GM12878 (cell line): ENCODE measurements at regions not wholly inside any gene's neighbourhood (a gene's known extent, or its start where the extent isn't known, plus 50 kb on each side); places are given as distances from the start of the nearest gene placed in this dataset.

Experiments
- ATAC-seq: fragments of 200-7000 bp; cut with Tn5 transposase; 3 replicates; pipeline ENCODE4 v1.9.1; 2020; ENCODE audit warnings: mild to moderate bottlenecking, moderate library complexity
- BruUV-seq: library from RNA; stranded (reverse); fragments of 400-500 nt; replicated peaks from 2 replicates; lab custom pipeline; 2021; lab: Mats Ljungman, UMichigan
- CTCF ChIA-PET: fragments of 300-600 bp; sonication (Branson Sonifier 250); formaldehyde crosslinking; extraction: SDS; loops from one replicate; lab custom pipeline; 2021; ENCODE audit warnings: inconsistent platforms; lab: Yijun Ruan, JAX
- POLR2A ChIA-PET: fragments of 350-600 bp; formaldehyde crosslinking; extraction: SDS; loops from one replicate; lab custom pipeline; 2021; ENCODE audit warnings: inconsistent platforms; lab: Charles Lee
- RAD21 ChIA-PET: fragments of 300-600 bp; sonication (Branson Sonifier 250); formaldehyde crosslinking; loops from one replicate; lab custom pipeline; 2023; ENCODE audit warnings: antibody characterized with exemption; ENCODE audit not compliant: unreplicated experiment; lab: Charles Lee
- SMC1A ChIA-PET: fragments of 300-600 bp; sonication (Branson Sonifier 250); formaldehyde crosslinking; loops from one replicate; lab custom pipeline; 2023; ENCODE audit not compliant: unreplicated experiment, uncharacterized antibody; lab: Charles Lee
- DNase-seq: peaks from one replicate; pipeline ENCODE4 v3.0.0-alpha.2; 2011; ENCODE audit warnings: low read depth, low spot score
- FAIRE-seq: peaks from 3 replicates; lab custom pipeline; 2011; peaks lifted over from hg19 to GRCh38; lab: Jason Lieb, UNC
- H2AFZ ChIP-seq: 2 replicates; pipeline ENCODE4 v1.6.0; 2011; ENCODE audit warnings: low read depth, low read length, control low read depth; ENCODE audit not compliant: control insufficient read depth
- H3K27ac ChIP-seq: 2 replicates; pipeline ENCODE4 v1.5.1; 2011; ENCODE audit warnings: control low read depth; ENCODE audit not compliant: control insufficient read depth, insufficient read depth
- H3K27me3 ChIP-seq, 2 experiments: replicated peaks in 1 of 2; 2 replicates each; pipeline versions ENCODE4 v1.6.0 to v1.6.1; 2011; ENCODE audit warnings: low read length in 1 of 2; ENCODE audit not compliant: control insufficient read depth in 2 of 2, insufficient read depth in 2 of 2
- H3K36me3 ChIP-seq, 2 experiments: 2 replicates each; pipeline ENCODE4 v1.5.1; 2011; ENCODE audit warnings: low read length in 1 of 2; ENCODE audit not compliant: control insufficient read depth in 2 of 2, insufficient read depth in 2 of 2
- H3K4me1 ChIP-seq: 2 replicates; pipeline ENCODE4 v1.6.1; 2011; ENCODE audit warnings: mild to moderate bottlenecking, low read length, moderate library complexity, mixed read lengths; ENCODE audit not compliant: control insufficient read depth, insufficient read depth
- H3K4me2 ChIP-seq: 2 replicates; pipeline ENCODE4 v1.6.0; 2011; ENCODE audit warnings: control low read depth; ENCODE audit not compliant: control insufficient read depth, insufficient read depth
- H3K4me3 ChIP-seq: fragments of 200-600 bp; sonication (generic); 2 replicates; pipeline ENCODE4 v1.5.1; 2016
- H3K79me2 ChIP-seq: 2 replicates; pipeline ENCODE4 v1.6.0; 2011; ENCODE audit warnings: low read length; ENCODE audit not compliant: control insufficient read depth, insufficient read depth
- H3K9ac ChIP-seq: 2 replicates; pipeline ENCODE4 v1.8.0; 2011; ENCODE audit warnings: low read length, control low read depth, mixed read lengths; ENCODE audit not compliant: control insufficient read depth, insufficient read depth
- H3K9me3 ChIP-seq: replicated peaks from 3 replicates; pipeline ENCODE4 v1.5.1; 2011; ENCODE audit warnings: mild to moderate bottlenecking, low read length; ENCODE audit not compliant: control insufficient read depth, insufficient read depth
- H4K20me1 ChIP-seq: 2 replicates; pipeline ENCODE4 v1.6.0; 2011; ENCODE audit not compliant: control insufficient read depth, insufficient read depth
- BHLHE40 ChIP-seq, 2 experiments: fragments of 450-650 bp in 1 of 2; IDR thresholded peaks; 2 replicates each; pipeline ENCODE4 v1.6.1; 2011 to 2017; ENCODE audit warnings: low read depth in 2 of 2, borderline replicate concordance in 1 of 2, improper control_type of control experiment in 1 of 2, low read length in 1 of 2, mild to moderate bottlenecking in 1 of 2
- CBFB ChIP-seq: IDR thresholded peaks from 2 replicates; pipeline ENCODE4 v1.6.1; 2016; ENCODE audit warnings: antibody characterized with exemption, low read depth
- CEBPZ ChIP-seq: fragments of 150-350 bp; IDR thresholded peaks from 2 replicates; pipeline ENCODE4 v1.6.1; 2016; ENCODE audit warnings: low read depth, low read length
- CREM ChIP-seq: IDR thresholded peaks from 2 replicates; pipeline ENCODE4 v1.6.1; 2014; ENCODE audit warnings: antibody characterized with exemption, low read depth
- DPF2 ChIP-seq: fragments of 450-650 bp; IDR thresholded peaks from 2 replicates; pipeline ENCODE4 v1.6.1; 2017; ENCODE audit warnings: mild to moderate bottlenecking
- EED ChIP-seq: sonication (generic); IDR thresholded peaks from 2 replicates; pipeline ENCODE4 v1.6.1; 2016; ENCODE audit warnings: antibody characterized with exemption, low read depth
- GABPA ChIP-seq: IDR thresholded peaks from 2 replicates; pipeline ENCODE4 v1.6.1; 2014; ENCODE audit warnings: antibody characterized with exemption, low read depth, mild to moderate bottlenecking, inconsistent platforms
- IKZF2 ChIP-seq, 2 experiments: fragments of 450-650 bp; IDR thresholded peaks; 2 replicates each; pipeline ENCODE4 v1.6.1; 2017; ENCODE audit warnings: mild to moderate bottlenecking in 2 of 2, moderate library complexity in 2 of 2
- IRF4 ChIP-seq: IDR thresholded peaks from 2 replicates; pipeline ENCODE4 v1.6.1; 2011; ENCODE audit warnings: low read depth, low read length
- IRF5 ChIP-seq: fragments of 450-650 bp; IDR thresholded peaks from 2 replicates; pipeline ENCODE4 v1.6.1; 2017; ENCODE audit warnings: borderline replicate concordance
- KDM1A ChIP-seq: fragments of 200-600 bp; sonication (generic); IDR thresholded peaks from 2 replicates; pipeline ENCODE4 v1.6.1; 2016; ENCODE audit warnings: borderline replicate concordance
- MEF2B ChIP-seq: fragments of 450-650 bp; IDR thresholded peaks from 2 replicates; pipeline ENCODE4 v1.6.1; 2018; ENCODE audit warnings: mild to moderate bottlenecking, moderate library complexity; ENCODE audit not compliant: partially characterized antibody, poor library complexity, severe bottlenecking
- MTA3 ChIP-seq: IDR thresholded peaks from 2 replicates; pipeline ENCODE4 v1.6.1; 2012; ENCODE audit warnings: low read length, inconsistent platforms, borderline replicate concordance
- NFIC ChIP-seq: IDR thresholded peaks from 2 replicates; pipeline ENCODE4 v1.6.1; 2012; ENCODE audit warnings: low read depth, mild to moderate bottlenecking, inconsistent platforms, low read length, moderate library complexity
- NR2C2 ChIP-seq: IDR thresholded peaks from 2 replicates; pipeline ENCODE4 v1.6.1; 2011; ENCODE audit warnings: borderline replicate concordance, low read depth; ENCODE audit not compliant: control insufficient read depth, insufficient read length
- NR2F1 ChIP-seq: fragments of 450-650 bp; conservative IDR thresholded peaks from 2 replicates; pipeline ENCODE4 v1.6.1; 2017; ENCODE audit warnings: mild to moderate bottlenecking
- NRF1 ChIP-seq: conservative IDR thresholded peaks from 2 replicates; pipeline ENCODE4 v1.6.1; 2011; ENCODE audit warnings: mild to moderate bottlenecking, low read depth, low read length, improper control_type of control experiment
- POLR2A ChIP-seq: IDR thresholded peaks from 2 replicates; pipeline ENCODE4 v1.6.1; 2011; ENCODE audit warnings: low read depth, mild to moderate bottlenecking, low read length
- RBBP5 ChIP-seq: fragments of 200-600 bp; sonication (generic); conservative IDR thresholded peaks from 2 replicates; pipeline ENCODE4 v1.6.1; 2016
- SIN3A ChIP-seq: IDR thresholded peaks from 2 replicates; pipeline ENCODE4 v1.6.1; 2012; ENCODE audit warnings: low read depth, low read length, improper control_type of control experiment
- WRNIP1 ChIP-seq: IDR thresholded peaks from 2 replicates; pipeline ENCODE4 v1.6.1; 2011; ENCODE audit warnings: low read depth, low read length, improper control_type of control experiment, borderline replicate concordance
- WGBS: methylation state at CpG from one replicate; pipeline ENCODE4 v1.1.6; 2016; ENCODE audit warnings: low lambda C conversion rate; ENCODE audit not compliant: insufficient replicate concordance, insufficient coverage; ENCODE audit errors: missing lambda C conversion rate; 5-methylcytosine and 5-hydroxymethylcytosine counted together
- in situ Hi-C: fragments of 300-500 bp; cut with MboI; formaldehyde crosslinking; loops from 9 replicates; pipeline ENCODE4 v1.14.3; 2018; ENCODE audit warnings: mixed read lengths
- intact Hi-C: fragments of 100-400 bp; cut with micrococcal nuclease; formaldehyde crosslinking; loops from one replicate; pipeline ENCODE4 v1.14.2; 2022; ENCODE audit not compliant: unreplicated experiment

- TF ChIP-seq IKZF2 (IDR thresholded peaks at IDR 0.05) = peak; percentile 53 to 61; a peak in 2 of 4 replicates
- no peak for TF ChIP-seq RBBP5
- TF ChIP-seq NR2C2 = no peak
- no peak for TF ChIP-seq BHLHE40 (IDR thresholded peaks at IDR 0.05; ENCODE audit: borderline replicate concordance in 1 of 2, low read depth in 2 of 2, low read length in 1 of 2)
- TF ChIP-seq DPF2 = 0 out of 2 replicates have a peak, but pooled peaks have one; percentile 42
- peak; percentile 38; the same call in 1 of the 2 replicates for TF ChIP-seq EED
- no peak for TF ChIP-seq IRF5
- no peak for TF ChIP-seq POLR2A
- peak; percentile 40 for TF ChIP-seq MEF2B
- TF ChIP-seq IRF4 = peak; percentile 55; the same call in 1 of the 2 replicates
- TF ChIP-seq, all 136 proteins: peak for 15
Measured at GRCh38 chr2:111702119-111702803, 181.7 kb downstream of the ANAPC1 start (continued).

GRCh38 chr2:111702804-111703196 is 181.2 kb downstream of the ANAPC1 start:
- no peak for ATAC-seq
- CTCF ChIA-PET = interaction anchor here (1.0 to 1.6 kb wide), 5 partner anchors 9 to 889 kb away, joined by 3 to 4 read pairs (median 4); no protein-coding TSS in a partner anchor
- no peak overlapping the region for H3K4me3 ChIP-seq
- peaks cover 23% of the 10 kb centered on the region for H3K4me1 ChIP-seq
- no peak overlapping the region for H3K9ac ChIP-seq
- POLR2A ChIA-PET = no interaction called here
- no peak overlapping the region for H3K27ac ChIP-seq
- H3K79me2 ChIP-seq = no peaks in the 10 kb centered on the region
- no peak for DNase-seq
- H3K36me3 ChIP-seq = no peaks in the 10 kb centered on the region
- no peaks in the 10 kb centered on the region for H4K20me1 ChIP-seq
- intact Hi-C loops = no loop called here
- 39% methylated on average over 7 of the region's 7 CpGs for WGBS
- no peak for FAIRE-seq
- SMC1A ChIA-PET = interaction anchor here (2.1 kb wide), 1 partner anchor 12 kb away, joined by 5 read pairs; no protein-coding TSS in a partner anchor
- H3K27me3 ChIP-seq = no peaks in the 10 kb centered on the region
- BruUV-seq = no TSS peak
- in situ Hi-C loops = loop anchor here (10.0 to 25.0 kb wide), 3 partner anchors 215 to 890 kb away; no protein-coding TSS in a partner anchor
- H2AFZ ChIP-seq = no peak overlapping the region
- H3K4me2 ChIP-seq = no peak overlapping the region
- H3K9me3 ChIP-seq = no peaks in the 10 kb centered on the region; the same call in 2 of the 3 replicates
- RAD21 ChIA-PET = interaction anchor here (0.5 kb wide), 1 partner anchor 575 kb away, joined by 3 read pairs; no protein-coding TSS in a partner anchor
- TF ChIP-seq CREM (no peak), CEBPZ (no peak), WRNIP1 (no peak), GABPA (no peak), NFIC (no peak), CBFB (no peak), MTA3 (no peak), NR2F1 (no peak), KDM1A (no peak), SIN3A (no peak), NRF1 (no peak), MEF2B (no peak)
